Activated CD8-positive, alpha-beta memory T cell treated with anti-CD3 and anti-CD28 coated beads, Interleukin-2, amount 50 U/mL, for 1 hour (primary cell): ENCODE measurements at regions not wholly inside any gene's neighbourhood (a gene's known extent, or its start where the extent isn't known, plus 50 kb on each side); places are given as distances from the start of the nearest gene placed in this dataset.
A peak's percentile ranks its signal among the peaks of the same experiment; 100 is the strongest.

Source experiments
- DNase-seq: peaks from one replicate; pipeline ENCODE4 v3.0.0-alpha.2; 2020; ENCODE audit errors: extremely low read depth

DNA sequence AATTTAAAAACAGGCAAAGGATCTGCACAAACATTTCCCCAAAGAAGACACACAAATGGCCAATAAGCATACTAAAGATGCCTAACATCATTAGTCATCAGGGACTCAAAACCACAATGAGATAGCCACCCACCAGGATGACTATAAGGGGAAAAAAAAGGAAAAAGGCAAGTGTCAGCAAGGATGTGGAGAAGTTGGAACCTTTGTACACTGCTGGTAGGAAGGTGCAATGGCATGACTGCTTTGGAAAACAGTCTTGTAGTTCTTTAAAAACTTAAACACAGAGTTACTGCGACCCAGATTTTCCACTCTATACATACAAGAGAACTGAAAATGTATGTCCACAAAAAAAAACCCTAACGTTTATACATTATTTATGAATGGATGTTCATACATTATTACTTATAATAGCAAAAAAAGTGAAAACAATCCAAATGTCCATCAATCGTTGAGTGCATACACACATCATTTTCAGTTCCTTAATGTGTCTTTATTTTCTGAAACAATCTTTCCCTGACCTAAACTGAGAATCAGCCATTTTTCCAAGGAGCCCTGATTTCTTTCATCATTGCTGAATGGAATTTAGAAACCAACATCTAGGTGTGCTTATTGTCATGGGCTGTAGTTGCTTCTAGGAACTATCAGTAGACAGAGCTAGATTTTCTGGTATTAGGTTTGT lies 64.7 kb upstream of the TLK1 start:
- DNase-seq: no peak

GRCh38 chr2:171217330-171217729 lies 56.6 kb upstream of the TLK1 start:
- DNase-seq: no peak

GRCh38 chr2:171216631-171217030 lies 55.9 kb upstream of the TLK1 start:
- DNase-seq: no peak

DNA sequence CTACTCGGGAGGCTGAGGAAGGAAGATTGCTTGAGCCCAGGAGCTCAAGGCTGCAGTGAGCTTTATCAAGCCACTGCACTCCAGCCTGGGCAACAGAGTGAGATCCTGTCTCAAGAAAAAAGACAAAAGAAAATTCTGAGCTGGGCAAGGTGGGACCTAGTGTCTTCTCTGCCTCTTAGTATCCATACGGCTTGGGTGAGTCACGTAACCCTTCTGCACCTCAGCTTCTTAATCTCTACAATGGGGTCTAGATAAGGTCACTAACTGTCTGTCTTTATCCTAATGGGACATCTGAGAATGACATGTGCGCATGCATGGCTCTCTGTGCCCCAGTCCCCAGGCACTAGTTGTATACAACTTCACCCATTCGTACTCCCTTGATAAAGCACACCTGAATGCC lies 53.4 kb upstream of the TLK1 start:
- no peak for DNase-seq

- DNase-seq: peak; percentile 0
Measured at GRCh38 chr2:171210864-171211431, 50.3 kb upstream of the TLK1 start.
